Testis (tissue), 2 donors: ENCODE measurements at regions not wholly inside any gene's neighbourhood (a gene's known extent, or its start where the extent isn't known, plus 50 kb on each side); places are given as distances from the start of the nearest gene placed in this dataset.

Source experiments
- CTCF ChIP-seq, 3 experiments: fragments of 450-650 bp in 2 of 3; fragments of 200-600 bp in 1 of 3; sonication (generic) in 1 of 3; IDR thresholded peaks; one replicate each; pipeline ENCODE4 v1.5.1; 2016 to 2019; ENCODE audit warnings: antibody characterized with exemption in 3 of 3, mild to moderate bottlenecking in 2 of 3, moderate library complexity in 1 of 3
- POLR2A ChIP-seq: fragments of 450-650 bp; IDR thresholded peaks from one replicate; pipeline ENCODE4 v1.6.1; 2017; ENCODE audit warnings: antibody characterized with exemption, mild to moderate bottlenecking, moderate library complexity

DNA sequence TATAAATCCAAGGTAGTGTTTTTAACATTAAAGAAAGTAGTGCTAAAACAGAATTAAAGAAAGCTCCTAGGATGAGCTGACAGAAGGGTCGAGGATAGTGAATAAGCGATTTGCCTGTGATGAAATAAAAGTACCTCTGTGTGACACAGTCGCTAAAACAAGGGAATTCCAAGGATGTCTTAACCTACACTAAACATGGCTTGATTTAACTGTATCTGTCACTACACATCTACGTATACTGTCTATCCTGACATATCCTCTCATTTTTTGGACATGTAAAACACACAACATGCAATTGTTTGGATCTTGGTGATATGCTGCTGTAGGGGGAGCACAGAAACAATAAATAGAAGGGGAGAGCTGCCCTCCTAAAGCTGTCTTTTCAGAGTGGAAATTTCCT is 580.8 kb upstream of the SLC8A1 start:
- no peak for TF ChIP-seq CTCF (IDR thresholded peaks at IDR 0.05)
- TF ChIP-seq POLR2A, result no peak
